K562 (cell line): ENCODE measurements at regions not wholly inside any gene's neighbourhood (a gene's known extent, or its start where the extent isn't known, plus 50 kb on each side); places are given as distances from the start of the nearest gene placed in this dataset.

ENCODE experiments used
- ATAC-seq: fragments of 200-7000 bp; cut with Tn5 transposase; 3 replicates; pipeline ENCODE4 v1.9.1; 2020; ENCODE audit warnings: moderate library complexity
- BruUV-seq: library from RNA; stranded (reverse); fragments of 400-500 nt; replicated peaks from 2 replicates; lab custom pipeline; 2021; lab: Mats Ljungman, UMichigan
- CTCF ChIA-PET: fragments of 300-600 bp; formaldehyde crosslinking; extraction: SDS; loops from one replicate; lab custom pipeline; 2021; ENCODE audit warnings: low intra/inter-chr PET ratio; lab: Yijun Ruan, JAX
- POLR2A ChIA-PET: fragments of 300-600, 350-650 bp; sonication (Branson Sonifier 250); formaldehyde crosslinking; extraction: SDS; loops from one replicate; lab custom pipeline; 2021; ENCODE audit warnings: antibody characterized with exemption, inconsistent platforms; lab: Yijun Ruan, JAX
- DNase-seq, 4 experiments: peaks; one replicate each; pipeline versions ENCODE4 v3.0.0 to v3.0.0-alpha.2; 2011 to 2018; ENCODE audit warnings: low spot score in 3 of 4, mixed read lengths in 3 of 4; ENCODE audit errors: extremely low read depth in 1 of 4
- FAIRE-seq: peaks from 2 replicates; lab custom pipeline; 2011; peaks lifted over from hg19 to GRCh38; lab: Jason Lieb, UNC
- H2AFZ ChIP-seq: 2 replicates; pipeline ENCODE4 v1.6.0; 2011; ENCODE audit warnings: low read depth, low read length, control low read depth, inconsistent platforms
- H3K27ac ChIP-seq: fragments of 200-600 bp; 3 replicates; pipeline ENCODE4 v1.8.0; 2011; ENCODE audit warnings: low read depth, mild to moderate bottlenecking, control low read depth, inconsistent platforms, low read length, moderate library complexity, mixed read lengths; ENCODE audit errors: extremely low read depth
- H3K27me3 ChIP-seq, 2 experiments: fragments of 300-600 bp in 1 of 2; 2 replicates in 1 of 2; 3 replicates in 1 of 2; pipeline versions ENCODE4 v1.6.0 to v1.8.0; 2011; ENCODE audit warnings: inconsistent platforms in 2 of 2, low read length in 2 of 2, mild to moderate bottlenecking in 1 of 2, mixed read lengths in 1 of 2, moderate library complexity in 1 of 2; ENCODE audit not compliant: control insufficient read depth in 2 of 2, insufficient read depth in 2 of 2
- H3K36me3 ChIP-seq: fragments of 300-600 bp; 3 replicates; pipeline ENCODE4 v1.8.0; 2011; ENCODE audit warnings: mild to moderate bottlenecking, low read length, inconsistent platforms; ENCODE audit not compliant: control insufficient read depth, insufficient read depth
- H3K4me1 ChIP-seq, 2 experiments: fragments of 200-600 bp in 1 of 2; replicated peaks in 1 of 2; 2 replicates in 1 of 2; 3 replicates in 1 of 2; pipeline versions ENCODE4 v1.5.1 to v1.8.0; 2011; ENCODE audit warnings: inconsistent platforms in 2 of 2, low read length in 2 of 2, mild to moderate bottlenecking in 1 of 2, mixed read lengths in 1 of 2, moderate library complexity in 1 of 2; ENCODE audit not compliant: control insufficient read depth in 2 of 2, insufficient read depth in 2 of 2
- H3K4me2 ChIP-seq: 2 replicates; pipeline ENCODE4 v1.6.1; 2011; ENCODE audit warnings: low read length, control low read depth, inconsistent platforms, mixed read lengths; ENCODE audit not compliant: insufficient read depth
- H3K4me3 ChIP-seq: fragments of 200-600 bp; sonication (generic), shearing (Covaris generic); 2 replicates; pipeline ENCODE4 v1.5.1; 2016; ENCODE audit warnings: control low read depth, inconsistent platforms
- H3K79me2 ChIP-seq: fragments of 200-600 bp; 3 replicates; pipeline ENCODE4 v1.8.0; 2011; ENCODE audit warnings: low read length, inconsistent platforms; ENCODE audit not compliant: control insufficient read depth, insufficient read depth
- H3K9ac ChIP-seq, 2 experiments: 2 replicates each; pipeline versions ENCODE4 v1.6.0 to v1.6.1; 2011; ENCODE audit warnings: low read depth in 2 of 2, low read length in 2 of 2, control low read depth in 1 of 2, inconsistent platforms in 1 of 2, mild to moderate bottlenecking in 1 of 2, mixed read lengths in 1 of 2; ENCODE audit not compliant: insufficient read depth in 1 of 2
- H3K9me1 ChIP-seq: one replicate; pipeline ENCODE4 v1.6.0; 2011; ENCODE audit warnings: inconsistent platforms, mild to moderate bottlenecking, low read length, moderate library complexity; ENCODE audit not compliant: control insufficient read depth, insufficient read depth
- H3K9me3 ChIP-seq: replicated peaks from 2 replicates; pipeline ENCODE4 v1.5.1; 2011; ENCODE audit warnings: low read depth, low read length, inconsistent platforms; ENCODE audit not compliant: control insufficient read depth, insufficient read depth
- H4K20me1 ChIP-seq: replicated peaks from 2 replicates; pipeline ENCODE4 v1.6.1; 2011; ENCODE audit warnings: low read length, inconsistent platforms, mixed read lengths; ENCODE audit not compliant: control insufficient read depth, insufficient read depth
- ARID2 ChIP-seq: fragments of 450-650 bp; IDR thresholded peaks from 2 replicates; pipeline ENCODE4 v1.6.1; 2017; ENCODE audit warnings: antibody characterized with exemption, mild to moderate bottlenecking
- ATF2 ChIP-seq: sonication (generic); formaldehyde crosslinking; IDR thresholded peaks from 2 replicates; pipeline ENCODE4 v1.8.1; 2022; ENCODE audit warnings: missing genetic modification reagents
- BMI1 ChIP-seq: fragments of 150-350 bp; IDR thresholded peaks from 2 replicates; pipeline ENCODE4 v1.6.1; 2014; ENCODE audit warnings: low read length
- HDGF ChIP-seq: fragments of 450-650 bp; IDR thresholded peaks from 2 replicates; pipeline ENCODE4 v1.6.1; 2016
- KLF10 ChIP-seq: fragments of 250-450 bp; sonication (Bioruptor Pico); IDR thresholded peaks from 2 replicates; pipeline ENCODE4 v1.6.1; 2021; ENCODE audit warnings: matching md5 sums
- MBD2 ChIP-seq: sonication (generic); IDR thresholded peaks from 2 replicates; pipeline ENCODE4 v1.6.1; 2016; ENCODE audit warnings: low read depth, borderline replicate concordance
- NCOA4 ChIP-seq: fragments of 450-650 bp; IDR thresholded peaks from 2 replicates; pipeline ENCODE4 v1.6.1; 2018; ENCODE audit warnings: mild to moderate bottlenecking; ENCODE audit not compliant: partially characterized antibody
- PHF8 ChIP-seq: fragments of 200-600 bp; sonication (generic); IDR thresholded peaks from 2 replicates; pipeline ENCODE4 v1.6.1; 2012; ENCODE audit warnings: mixed run types, mild to moderate bottlenecking, inconsistent platforms, low read length, moderate library complexity, borderline replicate concordance
- POLR2A ChIP-seq: fragments of 450-650 bp; conservative IDR thresholded peaks from 2 replicates; pipeline ENCODE4 v1.6.1; 2016
- PURB ChIP-seq: sonication (generic); formaldehyde crosslinking; IDR thresholded peaks from 2 replicates; pipeline ENCODE4 v1.9.0; 2021; ENCODE audit warnings: low read depth, mild to moderate bottlenecking, missing genetic modification reagents
- RAD21 ChIP-seq, 2 experiments: fragments of 250-450 bp in 1 of 2; fragments of 450-650 bp in 1 of 2; sonication (Bioruptor Pico) in 1 of 2; formaldehyde crosslinking in 1 of 2; IDR thresholded peaks in 1 of 2; conservative IDR thresholded peaks in 1 of 2; 2 replicates each; pipeline versions ENCODE4 v1.4.0 to v1.8.0; 2020 to 2022; ENCODE audit warnings: mild to moderate bottlenecking in 2 of 2, moderate library complexity in 1 of 2
- STAG1 ChIP-seq: sonication (generic); formaldehyde crosslinking; IDR thresholded peaks from 2 replicates; pipeline ENCODE4 v1.5.0; 2020; ENCODE audit warnings: missing genetic modification reagents, borderline replicate concordance
- ZBTB33 ChIP-seq: sonication (generic); formaldehyde crosslinking; IDR thresholded peaks from 2 replicates; pipeline ENCODE4 v1.8.1; 2023; ENCODE audit warnings: mild to moderate bottlenecking, missing genetic modification reagents
- ZFP1 ChIP-seq: fragments of 450-650 bp; formaldehyde crosslinking; IDR thresholded peaks from 2 replicates; pipeline ENCODE4 v1.4.0; 2020; ENCODE audit warnings: mild to moderate bottlenecking, mixed read lengths
- ZNF184 ChIP-seq: sonication (generic); formaldehyde crosslinking; IDR thresholded peaks from 2 replicates; pipeline ENCODE4 v1.5.0; 2020; ENCODE audit warnings: missing genetic modification reagents
- ZNF57 ChIP-seq: fragments of 450-650 bp; formaldehyde crosslinking; IDR thresholded peaks from 2 replicates; pipeline ENCODE4 v1.4.0; 2020; ENCODE audit warnings: mild to moderate bottlenecking, moderate library complexity
- WGBS: fragments of 100-300 bp; shearing (Covaris generic); methylation state at CpG from one replicate; pipeline ENCODE4 v1.1.6; 2016; ENCODE audit warnings: low coverage, mixed read lengths; ENCODE audit not compliant: insufficient coverage; ENCODE audit errors: missing lambda C conversion rate; 5-methylcytosine and 5-hydroxymethylcytosine counted together
- in situ Hi-C: fragments of 300-500 bp; cut with MboI; formaldehyde crosslinking; loops from 4 replicates; pipeline ENCODE4 v1.15.0; 2018; ENCODE audit warnings: inconsistent platforms, mixed read lengths
- intact Hi-C: fragments of 100-400 bp; cut with micrococcal nuclease; formaldehyde crosslinking; loops from 2 replicates; pipeline ENCODE4 v1.14.2; 2022

GRCh38 chr13:109361562-109362289 lies 424.7 kb downstream of the IRS2 start:
- CTCF ChIA-PET: no interaction called here
- Histone ChIP-seq H3K4me3 (no peak overlapping the region), H3K9me1 (no peaks in the 10 kb centered on the region), H3K27ac (no peak overlapping the region), H3K4me2 (no peak overlapping the region), H3K27me3 (no peaks in the 10 kb centered on the region), H3K36me3 (no peaks in the 10 kb centered on the region), H4K20me1 (no peaks in the 10 kb centered on the region)
- in situ Hi-C loops: no loop called here
- no peak for DNase-seq
- POLR2A ChIA-PET: no interaction called here
- under 1% methylated on average over 11 of the region's 11 CpGs for WGBS
- BruUV-seq: no TSS peak
- TF ChIP-seq ZBTB33 (CRISPR knock-in tag) (no peak), POLR2A (no peak), STAG1 (no peak), PHF8 (no peak), MBD2 (no peak), BMI1 (no peak), ZNF57 (no peak), RAD21 (CRISPR knock-in tag; conservative IDR thresholded peaks at IDR 0.05 in 1 of 2, IDR thresholded peaks at IDR 0.05 in 1 of 2) (no peak), ZNF184 (CRISPR knock-in tag) (no peak), KLF10 (CRISPR knock-in tag) (no peak), NCOA4 (no peak), ARID2 (no peak), HDGF (no peak), ZFP1 (CRISPR knock-in tag) (no peak), PURB (CRISPR knock-in tag) (no peak), ATF2 (CRISPR knock-in tag) (no peak)
- TF ChIP-seq, all 486 proteins: peak for 0
- no peaks in the 10 kb centered on the region for H3K79me2 ChIP-seq
- FAIRE-seq: no peak
- intact Hi-C loops: no loop called here
- no peak overlapping the region for H2AFZ ChIP-seq
- H3K4me1 ChIP-seq: no peaks in the 10 kb centered on the region
- no peak overlapping the region for H3K9ac ChIP-seq
- ATAC-seq: no peak
- no peaks in the 10 kb centered on the region for H3K9me3 ChIP-seq
